DND-41 (cell line): ENCODE measurements at regions not wholly inside any gene's neighbourhood (a gene's known extent, or its start where the extent isn't known, plus 50 kb on each side); places are given as distances from the start of the nearest gene placed in this dataset.

Experiments
- EZH2 ChIP-seq: IDR thresholded peaks from 3 replicates; pipeline ENCODE4 v1.6.1; 2012; ENCODE audit warnings: borderline replicate concordance, low read depth, mild to moderate bottlenecking, moderate library complexity, low read length, inconsistent platforms; ENCODE audit not compliant: severe bottlenecking
- TF ChIP-seq, protein P1 (sequence below): IDR thresholded peaks from 2 replicates; pipeline ENCODE4 v1.5.1; 2012; ENCODE audit warnings: borderline replicate concordance, low read length, moderate library complexity, mild to moderate bottlenecking; ENCODE audit not compliant: poor library complexity, severe bottlenecking; ENCODE audit errors: extremely low read depth

DNA sequence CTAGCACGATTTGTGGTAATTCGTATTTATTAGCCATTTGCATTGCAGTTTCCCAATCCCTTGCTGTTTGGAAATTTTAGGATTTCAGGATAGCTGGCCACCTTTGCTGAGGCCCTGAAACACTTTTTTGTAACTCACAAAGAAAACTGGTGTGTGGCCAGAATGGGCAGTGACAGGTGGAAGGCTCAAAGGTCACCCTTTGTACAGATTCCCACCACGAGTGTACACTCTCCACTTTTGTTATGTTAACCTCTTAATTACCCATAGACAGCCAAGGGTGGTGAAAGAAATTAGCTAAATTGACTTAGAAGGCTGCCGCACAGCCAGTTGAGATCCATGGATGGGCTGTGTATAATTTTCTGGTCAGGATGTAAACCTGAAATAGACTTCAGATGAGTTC is 109.7 kb upstream of the ARX start:
- TF ChIP-seq, protein P1, sequence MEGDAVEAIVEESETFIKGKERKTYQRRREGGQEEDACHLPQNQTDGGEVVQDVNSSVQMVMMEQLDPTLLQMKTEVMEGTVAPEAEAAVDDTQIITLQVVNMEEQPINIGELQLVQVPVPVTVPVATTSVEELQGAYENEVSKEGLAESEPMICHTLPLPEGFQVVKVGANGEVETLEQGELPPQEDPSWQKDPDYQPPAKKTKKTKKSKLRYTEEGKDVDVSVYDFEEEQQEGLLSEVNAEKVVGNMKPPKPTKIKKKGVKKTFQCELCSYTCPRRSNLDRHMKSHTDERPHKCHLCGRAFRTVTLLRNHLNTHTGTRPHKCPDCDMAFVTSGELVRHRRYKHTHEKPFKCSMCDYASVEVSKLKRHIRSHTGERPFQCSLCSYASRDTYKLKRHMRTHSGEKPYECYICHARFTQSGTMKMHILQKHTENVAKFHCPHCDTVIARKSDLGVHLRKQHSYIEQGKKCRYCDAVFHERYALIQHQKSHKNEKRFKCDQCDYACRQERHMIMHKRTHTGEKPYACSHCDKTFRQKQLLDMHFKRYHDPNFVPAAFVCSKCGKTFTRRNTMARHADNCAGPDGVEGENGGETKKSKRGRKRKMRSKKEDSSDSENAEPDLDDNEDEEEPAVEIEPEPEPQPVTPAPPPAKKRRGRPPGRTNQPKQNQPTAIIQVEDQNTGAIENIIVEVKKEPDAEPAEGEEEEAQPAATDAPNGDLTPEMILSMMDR, result no peak
- no peak for TF ChIP-seq EZH2
